T-cell (primary cell): ENCODE measurements at regions not wholly inside any gene's neighbourhood (a gene's known extent, or its start where the extent isn't known, plus 50 kb on each side); places are given as distances from the start of the nearest gene placed in this dataset.

ENCODE experiments used
- ATAC-seq, 4 experiments: fragments of 200-7000 bp in 3 of 4; fragments of 150-1000 bp in 1 of 4; cut with Tn5 transposase; replicated peaks in 1 of 4; 1 replicate in 3 of 4; 2 replicates in 1 of 4; pipeline ENCODE4 v1.10.0; 2021; ENCODE audit warnings: moderate library complexity in 3 of 4, mild to moderate bottlenecking in 2 of 4, moderate number of reproducible peaks in 1 of 4
- CTCF ChIA-PET, 2 donors: fragments of 300-600 bp; sonication (Branson Sonifier 250); formaldehyde crosslinking; loops; one replicate each; lab custom pipeline; 2022; ENCODE audit warnings: antibody characterized with exemption in 2 of 2; lab: Charles Lee
- POLR2A ChIA-PET, 2 donors: fragments of 300-600 bp; sonication (Branson Sonifier 250); formaldehyde crosslinking; loops; one replicate each; lab custom pipeline; 2022; ENCODE audit warnings: antibody characterized with exemption in 2 of 2; lab: Charles Lee
- DNase-seq, 35 experiments: peaks; one replicate each; pipeline versions ENCODE4 v3.0.0 to v3.0.0-alpha.2; 2013 to 2023
- H3K27ac ChIP-seq: one replicate; pipeline ENCODE4 v1.5.1; 2013; ENCODE audit warnings: low read length
- H3K27me3 ChIP-seq, 2 experiments: replicated peaks in 1 of 2; 1 replicate in 1 of 2; 2 replicates in 1 of 2; pipeline versions ENCODE4 v1.6.1 to v1.7.0; 2013; ENCODE audit warnings: low read length in 1 of 2, mixed read lengths in 1 of 2; ENCODE audit not compliant: control insufficient read depth in 2 of 2, insufficient read depth in 2 of 2; ENCODE audit errors: extremely low read depth in 1 of 2
- H3K36me3 ChIP-seq, 2 donors: 1 replicate in 1 of 2; 2 replicates in 1 of 2; pipeline versions ENCODE4 v1.6.1 to v1.7.0; 2013; ENCODE audit warnings: low read length in 1 of 2; ENCODE audit not compliant: control insufficient read depth in 2 of 2, insufficient read depth in 1 of 2; ENCODE audit errors: extremely low read depth in 1 of 2
- H3K4me1 ChIP-seq, 2 experiments: 1 replicate in 1 of 2; 2 replicates in 1 of 2; pipeline versions ENCODE4 v1.6.1 to v1.7.0; 2013; ENCODE audit warnings: low read length in 2 of 2, mixed read lengths in 1 of 2; ENCODE audit not compliant: insufficient read depth in 2 of 2, control insufficient read depth in 1 of 2; ENCODE audit errors: extremely low read depth in 1 of 2
- H3K4me3 ChIP-seq, 2 donors: 1 replicate in 1 of 2; 2 replicates in 1 of 2; pipeline versions ENCODE4 v1.5.1 to v1.7.0; 2013; ENCODE audit warnings: mild to moderate bottlenecking in 2 of 2, low read length in 1 of 2, moderate library complexity in 1 of 2; ENCODE audit not compliant: control insufficient read depth in 1 of 2; ENCODE audit errors: extremely low read depth in 1 of 2
- H3K9me3 ChIP-seq: 2 replicates; pipeline ENCODE4 v1.7.0; 2013
- H3K27ac Mint-ChIP-seq, 2 donors: one replicate each; pipeline ENCODE4 v1.8.0; 2020 to 2021; ENCODE audit warnings: mild to moderate bottlenecking in 2 of 2, mixed read lengths in 2 of 2
- H3K27me3 Mint-ChIP-seq, 2 donors: one replicate each; pipeline ENCODE4 v1.8.0; 2021 to 2022; ENCODE audit warnings: mixed read lengths in 2 of 2
- H3K36me3 Mint-ChIP-seq: one replicate; pipeline ENCODE4 v1.8.0; 2021; ENCODE audit warnings: mixed read lengths
- H3K4me1 Mint-ChIP-seq, 3 donors: one replicate each; pipeline ENCODE4 v1.8.0; 2020 to 2022; ENCODE audit warnings: mixed read lengths in 3 of 3, mild to moderate bottlenecking in 1 of 3
- H3K4me3 Mint-ChIP-seq, 3 donors: one replicate each; pipeline ENCODE4 v1.8.0; 2020 to 2022; ENCODE audit warnings: mild to moderate bottlenecking in 3 of 3, mixed read lengths in 3 of 3, moderate library complexity in 3 of 3
- H3K9me3 Mint-ChIP-seq, 3 donors: one replicate each; pipeline ENCODE4 v1.8.0; 2020 to 2022; ENCODE audit warnings: mixed read lengths in 3 of 3
- WGBS: methylation state at CpG from one replicate; pipeline ENCODE4 v1.1.5; 2013; ENCODE audit warnings: missing lambda C conversion rate; ENCODE audit not compliant: insufficient coverage; 5-methylcytosine and 5-hydroxymethylcytosine counted together

- ChIA-PET POLR2A (interaction anchor here (0.6 to 1.2 kb wide), 5 partner anchors 9 to 196 kb away, joined by 3 to 8 read pairs (median 5); no protein-coding TSS in a partner anchor), CTCF (interaction anchor here (0.6 to 1.7 kb wide), 7 partner anchors 35 to 207 kb away, joined by 3 to 7 read pairs (median 4); no protein-coding TSS in a partner anchor)
- ATAC-seq (peak; percentile 38 to 57 (median 44)), DNase-seq (peak in 6 of 35 experiments; percentile 3 to 41 (median 26))
- Histone ChIP-seq H3K4me3 (no peak overlapping the region), H3K36me3 (no peaks in the 10 kb centered on the region), H3K4me1 (peaks cover 40 to 60% of the 10 kb centered on the region in 2 experiments), H3K27me3 (no peaks in the 10 kb centered on the region), H3K9me3 (no peaks in the 10 kb centered on the region), H3K27ac (peak overlapping the region; percentile 98)
- Mint-ChIP-seq H3K9me3 (no peaks in the 10 kb centered on the region), H3K36me3 (no peaks in the 10 kb centered on the region), H3K27me3 (no peaks in the 10 kb centered on the region), H3K4me1 (peaks cover 63 to 66% (median 64%) of the 10 kb centered on the region in 3 donors), H3K27ac (peak overlapping the region; percentile 93 to 99), H3K4me3 (peak overlapping the region; percentile 45 to 73 (median 70))
- WGBS = no CpG with 5 or more reads among the region's 4 CpGs
Observed at GRCh38 chr2:181311837-181312236, 145.3 kb upstream of the ITGA4 start.

- peak overlapping the region; percentile 45 to 73 (median 70) for H3K4me3 Mint-ChIP-seq
- H3K36me3 Mint-ChIP-seq = no peaks in the 10 kb centered on the region
- no peaks in the 10 kb centered on the region for H3K36me3 ChIP-seq
- no peaks in the 10 kb centered on the region for H3K27me3 ChIP-seq
- no peaks in the 10 kb centered on the region for H3K9me3 Mint-ChIP-seq
- ChIA-PET CTCF (interaction anchor here (0.6 to 1.7 kb wide), 9 partner anchors 35 to 207 kb away, joined by 3 to 7 read pairs (median 3); no protein-coding TSS in a partner anchor), POLR2A (interaction anchor here (0.6 to 1.2 kb wide), 8 partner anchors 8 to 172 kb away, joined by 3 to 8 read pairs (median 4); no protein-coding TSS in a partner anchor)
- peak overlapping the region; percentile 93 to 99 for H3K27ac Mint-ChIP-seq
- 47% methylated on average over 2 of the region's 7 CpGs for WGBS
- ATAC-seq (peak; percentile 41 to 69 (median 54)), DNase-seq (peak in 9 of 35 experiments; percentile 8 to 64 (median 21))
- peaks cover 35 to 56% of the 10 kb centered on the region in 2 experiments for H3K4me1 ChIP-seq
- no peaks in the 10 kb centered on the region for H3K9me3 ChIP-seq
- peaks cover 56 to 62% (median 60%) of the 10 kb centered on the region in 3 donors for H3K4me1 Mint-ChIP-seq
- no peaks in the 10 kb centered on the region for H3K27me3 Mint-ChIP-seq
- H3K4me3 ChIP-seq = peak overlapping the region in 1 of 2 donors; percentile 33
- peak overlapping the region; percentile 98 for H3K27ac ChIP-seq
Observed at GRCh38 chr2:181312515-181312927, 144.7 kb upstream of the ITGA4 start.

- Mint-ChIP-seq H3K27ac (peak overlapping the region; percentile 93 to 99), H3K4me1 (peaks cover 47 to 52% (median 50%) of the 10 kb centered on the region in 3 donors), H3K27me3 (no peaks in the 10 kb centered on the region), H3K36me3 (no peaks in the 10 kb centered on the region), H3K9me3 (no peaks in the 10 kb centered on the region), H3K4me3 (peak overlapping the region in 1 of 3 donors; percentile 73)
- no peak for ATAC-seq
- Histone ChIP-seq H3K9me3 (no peaks in the 10 kb centered on the region), H3K4me3 (no peak overlapping the region), H3K4me1 (peaks cover 24 to 48% of the 10 kb centered on the region in 2 experiments), H3K36me3 (no peaks in the 10 kb centered on the region), H3K27me3 (no peaks in the 10 kb centered on the region), H3K27ac (peak overlapping the region; percentile 98)
- no CpG with 5 or more reads among the region's 1 CpG for WGBS
- CTCF ChIA-PET = interaction anchor here (0.8 to 1.7 kb wide), 3 partner anchors 27 to 209 kb away, joined by 3 to 7 read pairs (median 3); no protein-coding TSS in a partner anchor
- POLR2A ChIA-PET = interaction anchor here in 1 of 2 donors (0.5 to 0.7 kb wide), 2 partner anchors 21 to 70 kb away, joined by 3 read pairs; no protein-coding TSS in a partner anchor
- no peak for DNase-seq
Observed at GRCh38 chr2:181313845-181314244, 143.3 kb upstream of the ITGA4 start.

- Mint-ChIP-seq H3K27me3 (no peaks in the 10 kb centered on the region), H3K36me3 (no peaks in the 10 kb centered on the region), H3K9me3 (no peaks in the 10 kb centered on the region), H3K4me1 (peaks cover 41 to 50% (median 47%) of the 10 kb centered on the region in 3 donors), H3K27ac (peak overlapping the region; percentile 93 to 99), H3K4me3 (peak overlapping the region in 1 of 3 donors; percentile 73)
- no peak for ATAC-seq
- ChIA-PET CTCF (interaction anchor here (0.6 to 1.4 kb wide), 3 partner anchors 26 to 634 kb away, joined by 3 read pairs; no protein-coding TSS in a partner anchor), POLR2A (interaction anchor here in 1 of 2 donors (0.6 kb wide), 1 partner anchor 28 kb away, joined by 3 read pairs; no protein-coding TSS in a partner anchor)
- H3K4me1 ChIP-seq = peaks cover 23 to 46% of the 10 kb centered on the region in 2 experiments
- no peaks in the 10 kb centered on the region for H3K27me3 ChIP-seq
- no peak overlapping the region for H3K4me3 ChIP-seq
- no peaks in the 10 kb centered on the region for H3K36me3 ChIP-seq
- H3K9me3 ChIP-seq = no peaks in the 10 kb centered on the region
- peak overlapping the region; percentile 98 for H3K27ac ChIP-seq
- DNase-seq = no peak
Observed at GRCh38 chr2:181314551-181314950, 142.6 kb upstream of the ITGA4 start.

GRCh38 chr2:181317511-181317910 lies 139.7 kb upstream of the ITGA4 start:
- H3K4me3 ChIP-seq = no peak overlapping the region
- no peaks in the 10 kb centered on the region for H3K36me3 ChIP-seq
- no peak for DNase-seq
- no peak for ATAC-seq
- no peaks in the 10 kb centered on the region for H3K9me3 ChIP-seq
- no CpG with 5 or more reads among the region's 3 CpGs for WGBS
- POLR2A ChIA-PET = interaction anchor here in 1 of 2 donors (0.5 kb wide), 1 partner anchor 965 kb away, joined by 4 read pairs; no protein-coding TSS in a partner anchor
- Mint-ChIP-seq H3K27ac (no peak overlapping the region), H3K36me3 (peaks cover 4% of the 10 kb centered on the region), H3K9me3 (no peaks in the 10 kb centered on the region), H3K4me1 (peaks cover 37 to 42% (median 38%) of the 10 kb centered on the region in 3 donors), H3K4me3 (no peak overlapping the region), H3K27me3 (no peaks in the 10 kb centered on the region)
- no peaks in the 10 kb centered on the region for H3K27me3 ChIP-seq
- no peak overlapping the region for H3K27ac ChIP-seq
- CTCF ChIA-PET = no interaction called here
- peaks cover 6 to 31% of the 10 kb centered on the region in 2 experiments for H3K4me1 ChIP-seq

GRCh38 chr2:181318504-181319280 lies 138.5 kb upstream of the ITGA4 start:
- Histone ChIP-seq H3K27ac (no peak overlapping the region), H3K4me3 (no peak overlapping the region), H3K9me3 (no peaks in the 10 kb centered on the region), H3K4me1 (peaks cover 3 to 22% of the 10 kb centered on the region in 2 experiments), H3K27me3 (no peaks in the 10 kb centered on the region), H3K36me3 (no peaks in the 10 kb centered on the region)
- no peak overlapping the region for H3K4me3 Mint-ChIP-seq
- ATAC-seq = no peak
- no CpG with 5 or more reads among the region's 3 CpGs for WGBS
- DNase-seq = no peak
- H3K27ac Mint-ChIP-seq = no peak overlapping the region
- CTCF ChIA-PET = interaction anchor here (0.5 to 1.3 kb wide), 6 partner anchors 9 to 309 kb away, joined by 3 to 6 read pairs (median 4); no protein-coding TSS in a partner anchor
- H3K27me3 Mint-ChIP-seq = no peaks in the 10 kb centered on the region
- H3K36me3 Mint-ChIP-seq = peaks cover 12% of the 10 kb centered on the region
- peaks cover 28 to 33% (median 30%) of the 10 kb centered on the region in 3 donors for H3K4me1 Mint-ChIP-seq
- H3K9me3 Mint-ChIP-seq = peaks cover 0 to 7% (median 6%) of the 10 kb centered on the region in 3 donors
- POLR2A ChIA-PET = interaction anchor here in 1 of 2 donors (0.6 to 1.0 kb wide), 4 partner anchors 9 to 220 kb away, joined by 3 to 4 read pairs (median 4); no protein-coding TSS in a partner anchor
